ENCODE measurements at regions not wholly inside any gene's neighbourhood (a gene's known extent, or its start where the extent isn't known, plus 50 kb on each side); places are given as distances from the start of the nearest gene placed in this dataset.

- H2BK120ac ChIP-seq (ENCODE audit: low read depth, low read length, poor library complexity, severe bottlenecking), result no peak overlapping the region
- H3K9ac ChIP-seq (ENCODE audit: extremely low read depth, insufficient read length, low read length), result no peak overlapping the region
- no peak overlapping the region for H2AK5ac ChIP-seq (ENCODE audit: insufficient read length, low read length)
- TF ChIP-seq, protein P1, sequence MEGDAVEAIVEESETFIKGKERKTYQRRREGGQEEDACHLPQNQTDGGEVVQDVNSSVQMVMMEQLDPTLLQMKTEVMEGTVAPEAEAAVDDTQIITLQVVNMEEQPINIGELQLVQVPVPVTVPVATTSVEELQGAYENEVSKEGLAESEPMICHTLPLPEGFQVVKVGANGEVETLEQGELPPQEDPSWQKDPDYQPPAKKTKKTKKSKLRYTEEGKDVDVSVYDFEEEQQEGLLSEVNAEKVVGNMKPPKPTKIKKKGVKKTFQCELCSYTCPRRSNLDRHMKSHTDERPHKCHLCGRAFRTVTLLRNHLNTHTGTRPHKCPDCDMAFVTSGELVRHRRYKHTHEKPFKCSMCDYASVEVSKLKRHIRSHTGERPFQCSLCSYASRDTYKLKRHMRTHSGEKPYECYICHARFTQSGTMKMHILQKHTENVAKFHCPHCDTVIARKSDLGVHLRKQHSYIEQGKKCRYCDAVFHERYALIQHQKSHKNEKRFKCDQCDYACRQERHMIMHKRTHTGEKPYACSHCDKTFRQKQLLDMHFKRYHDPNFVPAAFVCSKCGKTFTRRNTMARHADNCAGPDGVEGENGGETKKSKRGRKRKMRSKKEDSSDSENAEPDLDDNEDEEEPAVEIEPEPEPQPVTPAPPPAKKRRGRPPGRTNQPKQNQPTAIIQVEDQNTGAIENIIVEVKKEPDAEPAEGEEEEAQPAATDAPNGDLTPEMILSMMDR (conservative IDR thresholded peaks at IDR 0.05), result no peak
- H3K23ac ChIP-seq (ENCODE audit: insufficient read length, low read depth, low read length), result no peak overlapping the region
- H4K20me1 ChIP-seq (ENCODE audit: control insufficient read depth, insufficient read depth, insufficient read length), result no peaks in the 10 kb centered on the region
- H3K14ac ChIP-seq (ENCODE audit: insufficient read depth, low read length), result no peak overlapping the region
- no peak overlapping the region for H3K4me2 ChIP-seq (ENCODE audit: insufficient read depth, insufficient read length, low read length)
- Mint-ChIP-seq H3K4me3 (no peak overlapping the region), H3K27ac (no peak overlapping the region), H3K4me1 (peaks cover 5 to 7% of the 10 kb centered on the region in 2 experiments), H3K9me3 (no peaks in the 10 kb centered on the region), H3K27me3 (ENCODE audit: low read depth) (no peaks in the 10 kb centered on the region), H3K36me3 (ENCODE audit: insufficient read depth in 1 of 3, low read depth in 3 of 3) (no peaks in the 10 kb centered on the region)
- H3K56ac ChIP-seq (ENCODE audit: insufficient read length, low read depth, low read length), result no peak overlapping the region
- H3K79me1 ChIP-seq (ENCODE audit: insufficient read depth, low read depth, low read length, poor library complexity, severe bottlenecking), result no peaks in the 10 kb centered on the region
- no peaks in the 10 kb centered on the region for H3K27me3 ChIP-seq (ENCODE audit: insufficient read depth, low read length)
- H4K91ac ChIP-seq (ENCODE audit: insufficient read length, low read depth, low read length), result no peak overlapping the region
- no peak overlapping the region for H3T11ph ChIP-seq (ENCODE audit: low read length)
- H3K79me2 ChIP-seq (ENCODE audit: insufficient read depth, low read length), result no peaks in the 10 kb centered on the region
- H3K27ac ChIP-seq (ENCODE audit: insufficient read length, low read depth, low read length), result no peak overlapping the region
- no peak overlapping the region for H3K18ac ChIP-seq (ENCODE audit: insufficient read length, low read depth, low read length)
- no peak overlapping the region for H2AFZ ChIP-seq (ENCODE audit: low read length)
- DNase-seq, result no peak
- H2BK20ac ChIP-seq (ENCODE audit: low read depth, low read length, poor library complexity, severe bottlenecking), result no peak overlapping the region
- no peaks in the 10 kb centered on the region for H3K4me1 ChIP-seq (ENCODE audit: insufficient read depth, low read length)
- no peaks in the 10 kb centered on the region for H3K9me3 ChIP-seq (ENCODE audit: control insufficient read depth, low read depth, low read length)
- no peak overlapping the region for H4K5ac ChIP-seq (ENCODE audit: insufficient read length, low read depth, low read length)
- no peak overlapping the region for H2BK5ac ChIP-seq (ENCODE audit: insufficient read length, low read length)
- no peak overlapping the region for H2BK12ac ChIP-seq (ENCODE audit: insufficient read length, low read depth, low read length)
- H3K23me2 ChIP-seq (ENCODE audit: insufficient read length, low read depth, low read length, poor library complexity, severe bottlenecking), result no peaks in the 10 kb centered on the region
- no CpG with 5 or more reads among the region's 6 CpGs for WGBS (ENCODE audit: extremely low coverage, insufficient read length, low lambda C conversion rate)
- no peak overlapping the region for H2BK15ac ChIP-seq (ENCODE audit: low read depth, low read length)
- H4K8ac ChIP-seq (replicated peaks; ENCODE audit: insufficient read length, low read depth, low read length), result no peak overlapping the region
- H3K4ac ChIP-seq (ENCODE audit: low read depth, low read length), result no peak overlapping the region
These were observed 166.3 kb upstream of the AHR start for GRCh38 chr7:17131983-17132655.
